SJCRH30 (cell line): ENCODE measurements at regions not wholly inside any gene's neighbourhood (a gene's known extent, or its start where the extent isn't known, plus 50 kb on each side); places are given as distances from the start of the nearest gene placed in this dataset.
"Not testable (repeated sequence)": the region's sequence is repeated elsewhere in the genome, so short reads cannot be mapped to it uniquely, and the experiment has no call there.

Experiments used
- DNase-seq, 2 experiments: peaks; one replicate each; pipeline ENCODE4 v3.0.0-alpha.2; 2015 to 2020
- H3K27ac ChIP-seq: fragments of 250-450 bp; sonication (Bioruptor Pico); 2 replicates; pipeline ENCODE4 v1.5.1; 2020; ENCODE audit warnings: mild to moderate bottlenecking, moderate library complexity
- H3K27me3 ChIP-seq: fragments of 250-450 bp; sonication (Bioruptor Pico); 2 replicates; pipeline ENCODE4 v1.5.1; 2020; ENCODE audit warnings: mild to moderate bottlenecking, moderate library complexity
- H3K36me3 ChIP-seq: fragments of 250-450 bp; sonication (Bioruptor Pico); 2 replicates; pipeline ENCODE4 v1.5.1; 2020; ENCODE audit warnings: mild to moderate bottlenecking, moderate library complexity
- H3K4me1 ChIP-seq: fragments of 250-450 bp; sonication (Bioruptor Pico); 2 replicates; pipeline ENCODE4 v1.5.1; 2020; ENCODE audit warnings: mild to moderate bottlenecking, moderate library complexity
- H3K4me3 ChIP-seq: fragments of 250-450 bp; sonication (Bioruptor Pico); 2 replicates; pipeline ENCODE4 v1.5.1; 2020; ENCODE audit warnings: mild to moderate bottlenecking, moderate library complexity
- H3K9me3 ChIP-seq: fragments of 250-450 bp; sonication (Bioruptor Pico); replicated peaks from 2 replicates; pipeline ENCODE4 v1.5.1; 2020; ENCODE audit warnings: mild to moderate bottlenecking, moderate library complexity

DNA sequence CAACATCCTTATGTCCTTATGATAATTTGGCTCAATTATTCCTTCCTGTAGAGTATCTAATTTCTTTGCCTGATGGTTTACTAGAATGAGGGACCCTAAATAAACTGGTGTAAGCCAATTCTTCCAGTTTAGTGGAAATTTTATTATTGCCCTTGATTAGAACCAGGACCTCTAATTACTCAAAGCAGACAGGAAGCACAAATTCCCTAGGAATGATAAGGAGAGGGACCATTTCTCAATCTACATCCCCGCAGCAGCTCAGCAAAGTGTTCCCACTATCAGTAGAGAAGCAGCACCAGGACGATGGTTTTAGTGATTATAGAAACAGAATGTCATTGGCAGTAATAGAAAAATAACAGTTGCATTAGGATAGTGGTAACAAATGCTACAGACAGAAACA is 97.1 kb downstream of the PLPPR4 start:
- H3K9me3 ChIP-seq = no peaks in the 10 kb centered on the region
- H3K36me3 ChIP-seq = no peaks in the 10 kb centered on the region
- H3K4me1 ChIP-seq = 0 out of 2 replicates have a peak, but pooled peaks cover 3% of the 10 kb centered on the region
- no peak overlapping the region for H3K4me3 ChIP-seq
- no peak for DNase-seq
- no peaks in the 10 kb centered on the region for H3K27me3 ChIP-seq
- no peak overlapping the region for H3K27ac ChIP-seq

DNA sequence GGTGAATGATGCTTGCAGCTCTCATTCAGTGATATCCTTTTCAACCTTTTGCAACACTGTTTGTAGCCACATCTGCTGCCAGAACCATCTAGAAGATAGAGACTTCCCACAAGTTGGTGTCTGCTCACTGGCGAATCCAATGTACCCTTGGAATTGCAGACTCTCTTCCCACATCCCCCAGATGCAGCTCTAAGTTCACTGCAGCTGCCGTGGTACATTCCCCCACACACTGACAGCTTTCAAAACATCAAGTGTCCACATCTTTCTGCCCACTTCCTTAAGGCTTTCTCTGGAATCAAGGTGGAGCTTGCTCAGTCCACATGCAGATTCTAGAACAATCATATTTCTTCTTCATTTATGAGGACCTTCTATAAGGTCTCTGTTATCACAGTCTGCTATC is 99.2 kb downstream of the PLPPR4 start:
- Histone ChIP-seq H3K9me3 (no peaks in the 10 kb centered on the region), H3K27ac (no peak overlapping the region)
- DNase-seq = peak in 1 of 2 experiments; percentile 41

DNA sequence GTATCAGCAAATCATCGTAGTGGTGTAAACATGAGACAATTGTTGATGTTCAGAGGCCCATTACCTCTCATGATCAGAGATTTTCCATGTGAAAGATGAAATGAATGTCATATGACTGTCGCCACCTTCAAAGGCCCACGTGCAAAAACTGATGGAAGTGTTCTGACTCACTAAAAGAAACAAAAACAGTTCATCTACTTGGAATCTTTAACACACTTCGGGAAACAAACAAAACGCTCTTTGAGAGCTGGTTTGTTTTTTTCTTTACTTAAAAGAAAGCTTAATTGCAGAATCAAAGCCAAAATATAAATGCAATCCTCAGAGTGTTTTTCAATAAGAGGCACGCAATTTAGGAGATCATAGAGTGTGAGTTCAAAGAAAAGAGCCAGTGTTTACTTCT is 100.8 kb downstream of the PLPPR4 start:
- DNase-seq = no peak
- Histone ChIP-seq H3K4me3 (no peak overlapping the region), H3K36me3 (no peaks in the 10 kb centered on the region), H3K27ac (no peak overlapping the region), H3K9me3 (no peaks in the 10 kb centered on the region), H3K27me3 (no peaks in the 10 kb centered on the region), H3K4me1 (0 out of 2 replicates have a peak, but pooled peaks cover 3% of the 10 kb centered on the region)

More for the DNA sequence above, 99.2 kb downstream of the PLPPR4 start:
- Histone ChIP-seq H3K36me3 (no peaks in the 10 kb centered on the region), H3K4me3 (no peak overlapping the region), H3K27me3 (no peaks in the 10 kb centered on the region), H3K4me1 (0 out of 2 replicates have a peak, but pooled peaks cover 3% of the 10 kb centered on the region)

DNA sequence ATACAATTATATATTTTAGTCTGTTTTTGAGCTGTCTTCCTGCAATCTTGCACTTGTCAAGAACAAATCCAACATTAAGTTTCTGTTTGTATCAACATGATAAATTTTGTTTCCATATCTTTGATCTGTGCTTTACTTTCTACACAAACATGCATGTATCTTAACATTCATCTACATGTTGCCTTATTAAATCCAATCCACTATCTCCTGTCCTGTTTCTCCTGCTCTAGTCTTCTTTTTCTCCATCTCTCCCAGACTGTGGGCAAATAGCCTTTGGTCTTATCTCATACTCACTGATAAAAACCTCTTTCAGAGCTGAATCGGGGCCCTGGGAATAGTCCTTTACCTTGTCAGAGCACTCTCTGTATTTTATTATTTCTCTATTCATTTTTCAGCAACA is 101.3 kb downstream of the PLPPR4 start:
- no peak for DNase-seq
- no peaks in the 10 kb centered on the region for H3K9me3 ChIP-seq
- 0 out of 2 replicates have a peak, but pooled peaks cover 3% of the 10 kb centered on the region for H3K4me1 ChIP-seq
- H3K36me3 ChIP-seq = no peaks in the 10 kb centered on the region
- no peaks in the 10 kb centered on the region for H3K27me3 ChIP-seq
- H3K27ac ChIP-seq = no peak overlapping the region
- H3K4me3 ChIP-seq = no peak overlapping the region

DNA sequence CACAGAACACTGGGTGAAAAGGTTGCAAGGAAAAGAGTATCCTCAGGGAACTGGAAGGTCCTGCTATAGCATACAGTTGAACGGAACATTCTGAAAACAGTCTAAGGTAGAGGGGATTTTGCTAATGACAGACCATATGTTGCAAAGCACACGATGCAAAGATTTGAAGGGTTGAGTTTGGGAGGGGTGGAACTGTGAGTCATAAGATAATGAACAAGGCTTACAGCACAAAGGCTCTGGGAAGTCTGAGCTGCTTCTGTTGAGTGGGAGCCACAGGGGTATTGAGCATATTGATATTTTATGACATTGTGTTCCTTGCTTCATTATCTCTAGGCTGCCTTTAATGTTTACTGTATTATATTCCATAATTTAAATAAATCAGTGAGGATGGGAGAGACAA is 104.9 kb downstream of the PLPPR4 start:
- Histone ChIP-seq H3K27me3 (no peaks in the 10 kb centered on the region), H3K9me3 (no peaks in the 10 kb centered on the region), H3K4me3 (no peak overlapping the region), H3K36me3 (no peaks in the 10 kb centered on the region), H3K27ac (no peak overlapping the region), H3K4me1 (no peaks in the 10 kb centered on the region)
- DNase-seq = no peak

DNA sequence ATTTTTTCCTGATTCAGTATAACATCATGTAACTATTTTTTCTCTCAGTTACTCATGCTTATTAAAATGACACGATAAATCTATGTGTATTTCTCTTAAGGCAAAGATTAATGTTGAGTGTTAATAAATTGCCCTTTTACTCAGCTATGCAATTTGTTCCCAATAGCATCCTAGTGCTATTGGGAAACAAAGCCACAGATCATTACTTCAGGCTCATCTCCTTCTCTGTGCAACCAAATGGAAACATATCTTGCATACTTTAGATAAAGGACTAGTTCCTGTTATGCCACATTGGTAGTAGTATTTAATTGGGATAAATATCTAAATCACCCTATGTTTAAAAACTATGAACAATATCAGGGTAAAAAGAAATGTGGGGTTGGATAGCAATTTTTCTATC is 106.2 kb downstream of the PLPPR4 start:
- no peaks in the 10 kb centered on the region for H3K9me3 ChIP-seq
- H3K27me3 ChIP-seq = no peaks in the 10 kb centered on the region
- no peaks in the 10 kb centered on the region for H3K36me3 ChIP-seq
- no peak for DNase-seq
- H3K4me3 ChIP-seq = no peak overlapping the region
- H3K4me1 ChIP-seq = no peaks in the 10 kb centered on the region
- no peak overlapping the region for H3K27ac ChIP-seq

DNA sequence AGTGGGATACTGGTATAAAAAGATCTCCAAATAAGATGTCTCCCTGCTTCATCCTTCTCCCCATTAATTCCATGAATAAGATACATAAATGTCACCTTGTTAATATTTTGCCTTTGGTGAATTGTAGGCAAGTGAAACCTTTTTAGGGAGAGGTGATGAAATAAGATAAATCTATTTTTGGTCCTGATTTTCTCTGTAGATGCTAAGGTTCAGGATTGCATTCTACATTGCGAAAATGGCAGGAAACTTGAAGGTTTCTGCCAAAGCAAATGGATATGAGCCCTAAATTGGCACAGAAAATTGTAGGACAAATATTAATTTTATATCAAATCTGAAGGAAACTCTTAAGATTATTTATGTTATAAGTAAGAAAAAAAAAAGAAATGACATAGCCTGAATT is 107.1 kb downstream of the PLPPR4 start:
- Histone ChIP-seq H3K36me3 (no peaks in the 10 kb centered on the region), H3K4me3 (no peak overlapping the region), H3K9me3 (no peaks in the 10 kb centered on the region), H3K27ac (no peak overlapping the region), H3K4me1 (no peaks in the 10 kb centered on the region), H3K27me3 (no peaks in the 10 kb centered on the region)
- no peak for DNase-seq

DNA sequence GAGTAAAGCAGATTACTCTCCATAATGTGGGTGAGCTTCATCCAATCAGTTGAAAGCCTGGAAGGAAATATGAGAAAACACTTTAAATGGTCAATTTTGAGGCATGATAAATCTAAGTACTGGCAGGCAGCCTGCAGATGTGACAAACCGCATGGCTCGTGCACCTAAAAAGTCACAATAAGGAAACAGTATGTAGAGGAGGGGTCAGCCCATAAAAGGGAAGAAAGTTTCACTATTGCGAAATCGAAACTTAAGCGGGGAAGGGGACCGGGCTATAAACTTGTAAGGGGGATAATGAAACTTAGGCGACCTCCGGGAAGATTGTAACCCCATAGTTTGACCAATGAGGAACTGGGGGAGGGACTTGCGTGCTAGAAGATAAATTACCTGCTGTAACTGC is 109.8 kb downstream of the PLPPR4 start:
- no peak for DNase-seq

DNA sequence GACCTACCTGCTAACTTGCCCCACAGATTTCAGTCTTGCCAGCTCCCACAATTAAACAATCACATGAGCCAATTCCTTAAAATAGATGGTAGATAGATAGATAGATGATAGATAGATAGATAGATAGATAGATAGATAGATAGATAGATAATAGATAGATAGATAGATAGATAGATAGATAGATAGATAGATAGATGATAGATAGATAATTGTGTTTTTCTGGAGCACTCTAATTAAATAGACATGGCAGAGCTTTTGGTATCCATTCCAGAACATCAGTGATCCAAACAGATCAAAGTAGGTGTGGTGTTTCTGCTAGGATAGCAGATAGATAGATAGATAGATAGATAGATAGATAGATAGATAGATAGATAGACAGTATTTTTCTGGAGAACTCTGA is 110.4 kb downstream of the PLPPR4 start:
- H3K27me3 ChIP-seq, DNase-seq, H3K27ac ChIP-seq, H3K36me3 ChIP-seq, H3K4me3 ChIP-seq, H3K9me3 ChIP-seq, H3K4me1 ChIP-seq: not testable (repeated sequence)

More for the DNA sequence above, 109.8 kb downstream of the PLPPR4 start:
- H3K36me3 ChIP-seq = no peaks in the 10 kb centered on the region
- no peaks in the 10 kb centered on the region for H3K9me3 ChIP-seq
- no peaks in the 10 kb centered on the region for H3K4me1 ChIP-seq
- H3K27ac ChIP-seq = no peak overlapping the region
- H3K4me3 ChIP-seq = no peak overlapping the region
- H3K27me3 ChIP-seq = no peaks in the 10 kb centered on the region

DNA sequence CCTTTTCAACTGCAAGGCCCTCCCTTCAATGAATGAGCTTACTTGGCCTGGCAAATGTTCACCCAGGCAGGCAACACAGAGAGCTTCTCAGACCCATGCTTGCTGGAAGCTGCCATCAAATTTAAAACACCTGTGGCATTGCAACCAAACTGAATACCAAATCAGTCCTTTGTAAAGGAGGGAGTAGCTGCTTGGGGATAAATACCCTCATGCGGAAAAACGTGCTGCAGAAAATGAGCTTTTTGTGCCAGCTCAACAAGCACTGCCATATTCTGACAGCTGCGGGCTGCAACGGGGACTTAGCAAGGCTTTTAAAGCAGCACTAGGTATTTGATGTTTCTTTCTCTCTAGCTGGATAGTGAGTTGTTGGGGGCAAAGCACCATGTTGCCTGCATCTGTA is 119.7 kb downstream of the PLPPR4 start:
- Histone ChIP-seq H3K27ac (no peak overlapping the region), H3K36me3 (no peaks in the 10 kb centered on the region), H3K4me1 (no peaks in the 10 kb centered on the region), H3K4me3 (no peak overlapping the region), H3K27me3 (no peaks in the 10 kb centered on the region), H3K9me3 (no peaks in the 10 kb centered on the region)
- DNase-seq = peak in 1 of 2 experiments; percentile 14

DNA sequence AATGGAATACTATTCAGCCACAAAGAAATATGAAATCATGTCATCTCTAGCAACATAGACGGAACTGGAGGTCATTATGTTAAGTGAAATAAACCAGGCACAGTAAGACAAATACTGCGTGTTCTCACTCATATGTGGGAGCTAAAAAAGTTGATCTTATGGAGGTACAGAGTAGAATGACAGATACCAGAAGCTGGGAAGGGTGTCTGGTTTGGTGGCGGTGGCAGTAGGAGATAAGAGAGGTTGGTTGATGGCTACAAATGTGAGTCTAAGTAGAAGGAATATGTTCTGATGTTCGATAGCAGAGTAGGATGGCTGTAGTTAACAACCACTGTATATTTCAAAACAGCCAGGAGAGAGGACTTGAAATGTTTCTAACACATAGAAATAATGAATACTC is 121.6 kb downstream of the PLPPR4 start:
- no peaks in the 10 kb centered on the region for H3K9me3 ChIP-seq
- H3K4me3 ChIP-seq = no peak overlapping the region
- no peak for DNase-seq
- no peaks in the 10 kb centered on the region for H3K27me3 ChIP-seq
- no peaks in the 10 kb centered on the region for H3K4me1 ChIP-seq
- H3K27ac ChIP-seq = no peak overlapping the region
- H3K36me3 ChIP-seq = no peaks in the 10 kb centered on the region

DNA sequence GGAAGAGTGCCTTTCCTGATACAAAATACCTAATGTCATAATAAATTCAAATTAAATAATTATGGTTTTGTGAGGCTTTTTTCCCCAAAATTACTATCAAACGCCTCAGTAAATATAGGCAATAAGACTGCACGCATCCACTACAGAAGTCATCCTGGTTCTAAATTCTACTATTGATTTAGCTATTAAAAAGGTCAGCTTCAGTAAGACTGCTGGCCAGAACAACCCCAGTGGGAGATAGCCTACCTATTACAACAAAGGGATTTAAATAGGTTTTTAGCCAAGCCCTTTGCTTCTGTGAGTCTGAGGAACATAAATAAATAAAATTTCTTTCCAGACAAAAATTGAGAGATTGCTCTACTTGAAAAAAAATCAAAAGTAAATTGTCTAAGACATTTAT is 132.1 kb downstream of the PLPPR4 start:
- Histone ChIP-seq H3K36me3 (no peaks in the 10 kb centered on the region), H3K9me3 (no peaks in the 10 kb centered on the region; the same call in 1 of the 2 replicates), H3K4me1 (no peaks in the 10 kb centered on the region), H3K4me3 (no peak overlapping the region), H3K27me3 (no peaks in the 10 kb centered on the region), H3K27ac (no peak overlapping the region)
- no peak for DNase-seq

DNA sequence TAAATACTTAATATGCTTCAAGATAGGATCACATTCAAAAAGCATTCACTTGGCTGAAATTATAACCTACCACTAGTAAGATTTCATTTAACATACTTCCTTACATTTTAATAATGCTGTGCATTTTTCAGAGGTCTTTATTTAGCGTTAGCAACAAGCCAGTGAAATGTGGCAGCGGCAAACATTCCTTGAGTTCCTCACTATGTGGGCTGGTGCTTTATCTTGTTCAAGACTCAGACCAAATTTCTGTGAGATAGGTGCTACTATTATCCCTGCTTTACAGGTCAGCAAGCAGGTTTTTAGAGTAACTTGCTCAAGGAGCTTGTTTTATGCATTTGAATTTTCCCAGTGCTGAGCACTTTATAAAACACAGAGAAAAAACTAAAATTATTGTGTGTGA is 132.7 kb downstream of the PLPPR4 start:
- DNase-seq = no peak
- H3K36me3 ChIP-seq = no peaks in the 10 kb centered on the region
- H3K27me3 ChIP-seq = no peaks in the 10 kb centered on the region

DNA sequence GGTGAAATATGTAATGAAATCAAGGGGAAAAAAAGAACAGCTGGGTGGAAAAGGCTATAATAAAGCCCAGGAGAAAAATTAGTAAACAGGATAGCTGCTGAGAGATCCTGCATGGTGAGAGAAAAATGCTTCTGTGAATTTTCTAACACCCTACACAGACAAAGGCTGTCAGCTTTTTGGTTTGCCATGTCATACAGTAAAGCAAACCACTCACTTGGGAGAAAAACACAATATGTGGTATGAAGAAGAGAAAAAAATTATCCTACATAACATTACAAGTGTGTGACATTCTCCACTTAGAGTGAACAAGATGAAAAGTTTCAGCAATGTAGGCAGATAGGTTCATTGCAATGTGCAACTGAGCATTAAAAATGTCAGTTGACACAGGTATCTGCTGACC is 133.6 kb downstream of the PLPPR4 start:
- Histone ChIP-seq H3K4me3 (no peak overlapping the region), H3K9me3 (no peaks in the 10 kb centered on the region; the same call in 1 of the 2 replicates), H3K27ac (no peak overlapping the region), H3K4me1 (no peaks in the 10 kb centered on the region), H3K27me3 (no peaks in the 10 kb centered on the region), H3K36me3 (no peaks in the 10 kb centered on the region)
- DNase-seq = no peak

More for the DNA sequence above, 132.7 kb downstream of the PLPPR4 start:
- no peaks in the 10 kb centered on the region for H3K4me1 ChIP-seq
- H3K27ac ChIP-seq = no peak overlapping the region
- H3K4me3 ChIP-seq = no peak overlapping the region
- no peaks in the 10 kb centered on the region; the same call in 1 of the 2 replicates for H3K9me3 ChIP-seq

DNA sequence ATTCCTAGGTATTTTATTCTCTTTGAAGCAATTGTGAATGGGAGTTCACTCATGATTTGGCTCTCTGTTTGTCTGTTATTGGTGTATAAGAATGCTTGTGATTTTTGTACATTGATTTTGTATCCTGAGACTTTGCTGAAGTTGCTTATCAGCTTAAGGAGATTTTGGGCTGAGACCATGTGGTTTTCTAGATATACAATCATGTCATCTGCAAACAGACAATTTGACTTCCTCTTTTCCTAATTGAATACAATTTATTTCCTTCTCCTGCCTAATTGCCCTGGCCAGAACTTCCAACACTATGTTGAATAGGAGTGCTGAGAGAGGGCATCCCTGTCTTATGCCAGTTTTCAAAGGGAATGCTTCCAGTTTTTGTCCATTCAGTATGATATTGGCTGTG is 137.3 kb downstream of the PLPPR4 start:
- H3K27ac ChIP-seq, H3K4me1 ChIP-seq, H3K4me3 ChIP-seq, H3K9me3 ChIP-seq, H3K27me3 ChIP-seq, DNase-seq, H3K36me3 ChIP-seq: not testable (repeated sequence)

DNA sequence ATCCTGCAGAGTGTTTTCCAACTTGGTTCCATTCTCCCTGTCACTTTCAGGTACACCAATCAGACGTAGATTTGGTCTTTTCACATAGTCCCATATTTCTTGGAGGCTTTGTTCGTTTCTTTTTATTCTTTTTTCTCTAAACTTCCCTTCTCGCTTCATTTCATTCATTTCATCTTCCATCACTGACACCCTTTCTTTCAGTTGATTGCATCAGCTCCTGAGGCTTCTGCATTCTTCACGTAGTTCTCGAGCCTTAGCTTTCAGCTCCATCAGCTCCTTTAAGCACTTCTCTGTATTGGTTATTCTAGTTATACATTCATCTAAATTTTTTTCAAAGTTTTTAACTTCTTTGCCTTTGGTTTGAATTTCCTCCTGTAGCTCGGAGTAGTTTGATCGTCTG is 140.1 kb downstream of the PLPPR4 start:
- H3K4me3 ChIP-seq, H3K36me3 ChIP-seq, H3K9me3 ChIP-seq, H3K4me1 ChIP-seq, DNase-seq, H3K27me3 ChIP-seq, H3K27ac ChIP-seq: not testable (repeated sequence)
